ENCODE measurements at regions not wholly inside any gene's neighbourhood (a gene's known extent, or its start where the extent isn't known, plus 50 kb on each side); places are given as distances from the start of the nearest gene placed in this dataset.

- Histone ChIP-seq H3K36me3 (ENCODE audit: control insufficient read depth in 1 of 2, insufficient read depth in 2 of 2, low read length in 2 of 2) (no peaks in the 10 kb centered on the region), H3K23ac (ENCODE audit: low read length) (no peak overlapping the region), H2BK12ac (ENCODE audit: low read length) (no peak overlapping the region), H3K79me1 (ENCODE audit: low read length) (no peaks in the 10 kb centered on the region), H4K91ac (ENCODE audit: low read depth, low read length) (no peak overlapping the region), H3K9me3 (ENCODE audit: insufficient read depth, low read depth, low read length) (no peaks in the 10 kb centered on the region), H3K4me2 (ENCODE audit: low read length) (no peak overlapping the region), H2BK5ac (ENCODE audit: low read depth, low read length, poor library complexity) (no peak overlapping the region), H2BK120ac (ENCODE audit: insufficient read depth, low read length, poor library complexity) (no peak overlapping the region), H3K18ac (ENCODE audit: low read length) (no peak overlapping the region), H3K27ac (ENCODE audit: low read depth, low read length) (no peak overlapping the region), H3K79me2 (ENCODE audit: control insufficient read depth, insufficient read depth, low read length, poor library complexity) (no peaks in the 10 kb centered on the region), H3K4me3 (ENCODE audit: low read depth, low read length) (no peak overlapping the region), H2AK5ac (ENCODE audit: low read length) (no peak overlapping the region), H2AFZ (ENCODE audit: insufficient read depth, low read length, poor library complexity) (no peak overlapping the region), H3K4me1 (ENCODE audit: control insufficient read depth in 1 of 2, insufficient read depth in 2 of 2, low read length in 2 of 2) (no peaks in the 10 kb centered on the region), H3K9ac (ENCODE audit: low read length) (no peak overlapping the region), H3K27me3 (ENCODE audit: insufficient read depth, low read length) (no peaks in the 10 kb centered on the region), H4K8ac (ENCODE audit: low read depth, low read length) (no peak overlapping the region), H4K12ac (ENCODE audit: low read depth, low read length) (no peak overlapping the region), H3K4ac (ENCODE audit: low read depth, low read length) (no peak overlapping the region), H3K14ac (ENCODE audit: low read length) (no peak overlapping the region)
- no peak for DNase-seq
- WGBS (ENCODE audit: extremely low coverage, insufficient coverage, insufficient read length), result no CpG with 5 or more reads among the region's 6 CpGs
Observed at GRCh38 chr16:79419148-79419547, 181.4 kb downstream of the MAF start.

- Histone ChIP-seq H3K27me3 (ENCODE audit: insufficient read depth, low read length) (no peaks in the 10 kb centered on the region), H2AK5ac (ENCODE audit: low read length) (no peak overlapping the region), H3K9me3 (ENCODE audit: insufficient read depth, low read depth, low read length) (no peaks in the 10 kb centered on the region), H2AFZ (ENCODE audit: insufficient read depth, low read length, poor library complexity) (no peak overlapping the region), H3K79me2 (ENCODE audit: control insufficient read depth, insufficient read depth, low read length, poor library complexity) (no peaks in the 10 kb centered on the region), H3K9ac (ENCODE audit: low read length) (no peak overlapping the region), H4K8ac (ENCODE audit: low read depth, low read length) (no peak overlapping the region), H3K79me1 (ENCODE audit: low read length) (no peaks in the 10 kb centered on the region), H4K91ac (ENCODE audit: low read depth, low read length) (no peak overlapping the region), H3K4ac (ENCODE audit: low read depth, low read length) (no peak overlapping the region), H3K27ac (ENCODE audit: low read depth, low read length) (no peak overlapping the region), H4K12ac (ENCODE audit: low read depth, low read length) (no peak overlapping the region), H3K4me2 (ENCODE audit: low read length) (no peak overlapping the region), H3K4me1 (ENCODE audit: control insufficient read depth in 1 of 2, insufficient read depth in 2 of 2, low read length in 2 of 2) (peaks cover under 1 to 2% of the 10 kb centered on the region in 2 experiments), H2BK5ac (ENCODE audit: low read depth, low read length, poor library complexity) (no peak overlapping the region), H3K14ac (ENCODE audit: low read length) (no peak overlapping the region), H3K18ac (ENCODE audit: low read length) (no peak overlapping the region), H3K23ac (ENCODE audit: low read length) (no peak overlapping the region), H2BK120ac (ENCODE audit: insufficient read depth, low read length, poor library complexity) (no peak overlapping the region), H3K36me3 (ENCODE audit: control insufficient read depth in 1 of 2, insufficient read depth in 2 of 2, low read length in 2 of 2) (no peaks in the 10 kb centered on the region), H2BK12ac (ENCODE audit: low read length) (no peak overlapping the region), H3K4me3 (ENCODE audit: low read depth, low read length) (no peak overlapping the region)
- no peak for DNase-seq
- no CpG with 5 or more reads among the region's 17 CpGs for WGBS (ENCODE audit: extremely low coverage, insufficient coverage, insufficient read length)
Observed at GRCh38 chr16:79417601-79418008, 182.9 kb downstream of the MAF start.

- no peak overlapping the region for H3K4ac ChIP-seq (ENCODE audit: low read depth, low read length)
- H2BK5ac ChIP-seq (ENCODE audit: low read depth, low read length, poor library complexity), result no peak overlapping the region
- no peak overlapping the region for H3K4me3 ChIP-seq (ENCODE audit: low read depth, low read length)
- H4K12ac ChIP-seq (ENCODE audit: low read depth, low read length), result no peak overlapping the region
- H3K36me3 ChIP-seq (ENCODE audit: control insufficient read depth in 1 of 2, insufficient read depth in 2 of 2, low read length in 2 of 2), result no peaks in the 10 kb centered on the region
- H3K14ac ChIP-seq (ENCODE audit: low read length), result no peak overlapping the region
- no peak overlapping the region for H3K4me2 ChIP-seq (ENCODE audit: low read length)
- H3K27me3 ChIP-seq (ENCODE audit: insufficient read depth, low read length), result no peaks in the 10 kb centered on the region
- no peaks in the 10 kb centered on the region for H3K79me2 ChIP-seq (ENCODE audit: control insufficient read depth, insufficient read depth, low read length, poor library complexity)
- H2BK12ac ChIP-seq (ENCODE audit: low read length), result no peak overlapping the region
- no peaks in the 10 kb centered on the region for H3K9me3 ChIP-seq (ENCODE audit: insufficient read depth, low read depth, low read length)
- WGBS (ENCODE audit: extremely low coverage, insufficient coverage, insufficient read length), result no CpG with 5 or more reads among the region's 12 CpGs
- H2AFZ ChIP-seq (ENCODE audit: insufficient read depth, low read length, poor library complexity), result no peak overlapping the region
- no peak overlapping the region for H3K27ac ChIP-seq (ENCODE audit: low read depth, low read length)
- no peak overlapping the region for H2AK5ac ChIP-seq (ENCODE audit: low read length)
- H4K8ac ChIP-seq (ENCODE audit: low read depth, low read length), result no peak overlapping the region
- peaks cover 4 to 5% of the 10 kb centered on the region in 2 experiments for H3K4me1 ChIP-seq (ENCODE audit: control insufficient read depth in 1 of 2, insufficient read depth in 2 of 2, low read length in 2 of 2)
- DNase-seq, result no peak
- H3K9ac ChIP-seq (ENCODE audit: low read length), result no peak overlapping the region
- H4K91ac ChIP-seq (ENCODE audit: low read depth, low read length), result no peak overlapping the region
- no peak overlapping the region for H3K23ac ChIP-seq (ENCODE audit: low read length)
- no peaks in the 10 kb centered on the region for H3K79me1 ChIP-seq (ENCODE audit: low read length)
- H3K18ac ChIP-seq (ENCODE audit: low read length), result no peak overlapping the region
- H2BK120ac ChIP-seq (ENCODE audit: insufficient read depth, low read length, poor library complexity), result no peak overlapping the region
Observed at GRCh38 chr16:79415983-79416640, 184.4 kb downstream of the MAF start.

GRCh38 chr16:79412783-79413225 lies 187.7 kb downstream of the MAF start:
- Histone ChIP-seq H3K18ac (ENCODE audit: low read length) (no peak overlapping the region), H3K79me1 (ENCODE audit: low read length) (no peaks in the 10 kb centered on the region), H3K27ac (ENCODE audit: low read depth, low read length) (no peak overlapping the region), H4K8ac (ENCODE audit: low read depth, low read length) (no peak overlapping the region), H3K27me3 (ENCODE audit: insufficient read depth, low read length) (no peaks in the 10 kb centered on the region), H2BK5ac (ENCODE audit: low read depth, low read length, poor library complexity) (no peak overlapping the region), H3K4ac (ENCODE audit: low read depth, low read length) (no peak overlapping the region), H3K4me3 (ENCODE audit: low read depth, low read length) (no peak overlapping the region), H3K36me3 (ENCODE audit: control insufficient read depth in 1 of 2, insufficient read depth in 2 of 2, low read length in 2 of 2) (no peaks in the 10 kb centered on the region), H2BK120ac (ENCODE audit: insufficient read depth, low read length, poor library complexity) (no peak overlapping the region), H2AFZ (ENCODE audit: insufficient read depth, low read length, poor library complexity) (no peak overlapping the region), H2BK12ac (ENCODE audit: low read length) (no peak overlapping the region), H3K79me2 (ENCODE audit: control insufficient read depth, insufficient read depth, low read length, poor library complexity) (no peaks in the 10 kb centered on the region), H4K12ac (ENCODE audit: low read depth, low read length) (no peak overlapping the region), H3K9me3 (ENCODE audit: insufficient read depth, low read depth, low read length) (no peaks in the 10 kb centered on the region), H2AK5ac (ENCODE audit: low read length) (no peak overlapping the region), H3K4me2 (ENCODE audit: low read length) (peak overlapping the region; percentile 2), H3K23ac (ENCODE audit: low read length) (no peak overlapping the region), H4K91ac (ENCODE audit: low read depth, low read length) (no peak overlapping the region), H3K14ac (ENCODE audit: low read length) (no peak overlapping the region), H3K9ac (ENCODE audit: low read length) (no peak overlapping the region), H3K4me1 (ENCODE audit: control insufficient read depth in 1 of 2, insufficient read depth in 2 of 2, low read length in 2 of 2) (peaks cover 4 to 5% of the 10 kb centered on the region in 2 experiments)
- no CpG with 5 or more reads among the region's 3 CpGs for WGBS (ENCODE audit: extremely low coverage, insufficient coverage, insufficient read length)
- DNase-seq, result no peak

All from trophoblast cell (in vitro differentiated cells and primary cell).